ENCODE measurements at regions not wholly inside any gene's neighbourhood (a gene's known extent, or its start where the extent isn't known, plus 50 kb on each side); places are given as distances from the start of the nearest gene placed in this dataset.

GRCh38 chr22:48873191-48873520, 954.5 kb downstream of the BRD1 start:
- H3F3A ChIP-seq (replicated peaks; ENCODE audit: low read depth) = no peaks in the 10 kb centered on the region
- no peak overlapping the region for H3K4me3 ChIP-seq
- DNase-seq (ENCODE audit: low spot score) (no peak), ATAC-seq (no peak)
- H3K4me1 ChIP-seq (ENCODE audit: insufficient read depth) = no peaks in the 10 kb centered on the region
- H3K79me2 ChIP-seq (replicated peaks; ENCODE audit: insufficient read depth) = no peaks in the 10 kb centered on the region
- H3K4me2 ChIP-seq = no peak overlapping the region
- no peak overlapping the region for H3K27ac ChIP-seq (ENCODE audit: low read depth)
- no peaks in the 10 kb centered on the region for H3K27me3 ChIP-seq (ENCODE audit: insufficient read depth)
- Mint-ChIP-seq H3K4me1 (peaks cover 8% of the 10 kb centered on the region; the same call in 2 of the 3 replicates), H3K36me3 (ENCODE audit: low read depth) (no peaks in the 10 kb centered on the region), H3K27ac (no peak overlapping the region), H3K27me3 (ENCODE audit: insufficient read depth, low read depth, poor library complexity) (peaks cover 3% of the 10 kb centered on the region), H3K4me3 (no peak overlapping the region), H3K9me3 (peaks cover 5% of the 10 kb centered on the region; the same call in 2 of the 3 replicates)
- no peaks in the 10 kb centered on the region for H3K36me3 ChIP-seq (ENCODE audit: insufficient read depth)
- TF ChIP-seq ZNF331 (CRISPR knock-in tag; IDR thresholded peaks at IDR 0.05; ENCODE audit: low read depth) = no peak
- H2AFZ ChIP-seq = no peak overlapping the region
- H3K9me2 ChIP-seq (ENCODE audit: insufficient read depth) = no peaks in the 10 kb centered on the region
- no peaks in the 10 kb centered on the region for H4K20me1 ChIP-seq (replicated peaks; ENCODE audit: insufficient read depth)

GRCh38 chr22:48872271-48873190, 955.1 kb downstream of the BRD1 start:
- Mint-ChIP-seq H3K9me3 (peaks cover 5% of the 10 kb centered on the region; the same call in 2 of the 3 replicates), H3K27ac (no peak overlapping the region), H3K4me1 (peaks cover 8% of the 10 kb centered on the region), H3K36me3 (ENCODE audit: low read depth) (no peaks in the 10 kb centered on the region), H3K4me3 (no peak overlapping the region), H3K27me3 (ENCODE audit: insufficient read depth, low read depth, poor library complexity) (peaks cover 3% of the 10 kb centered on the region)
- DNase-seq (ENCODE audit: low spot score) (no peak), ATAC-seq (no peak)
- Histone ChIP-seq H3K9me2 (ENCODE audit: insufficient read depth) (no peaks in the 10 kb centered on the region), H4K20me1 (replicated peaks; ENCODE audit: insufficient read depth) (no peaks in the 10 kb centered on the region), H3K27ac (ENCODE audit: low read depth) (no peak overlapping the region), H3K4me2 (no peak overlapping the region), H3F3A (replicated peaks; ENCODE audit: low read depth) (no peaks in the 10 kb centered on the region), H3K4me3 (no peak overlapping the region), H3K79me2 (replicated peaks; ENCODE audit: insufficient read depth) (no peaks in the 10 kb centered on the region), H3K4me1 (ENCODE audit: insufficient read depth) (no peaks in the 10 kb centered on the region), H2AFZ (no peak overlapping the region), H3K36me3 (ENCODE audit: insufficient read depth) (no peaks in the 10 kb centered on the region), H3K27me3 (ENCODE audit: insufficient read depth) (no peaks in the 10 kb centered on the region)
- TF ChIP-seq, protein P1, sequence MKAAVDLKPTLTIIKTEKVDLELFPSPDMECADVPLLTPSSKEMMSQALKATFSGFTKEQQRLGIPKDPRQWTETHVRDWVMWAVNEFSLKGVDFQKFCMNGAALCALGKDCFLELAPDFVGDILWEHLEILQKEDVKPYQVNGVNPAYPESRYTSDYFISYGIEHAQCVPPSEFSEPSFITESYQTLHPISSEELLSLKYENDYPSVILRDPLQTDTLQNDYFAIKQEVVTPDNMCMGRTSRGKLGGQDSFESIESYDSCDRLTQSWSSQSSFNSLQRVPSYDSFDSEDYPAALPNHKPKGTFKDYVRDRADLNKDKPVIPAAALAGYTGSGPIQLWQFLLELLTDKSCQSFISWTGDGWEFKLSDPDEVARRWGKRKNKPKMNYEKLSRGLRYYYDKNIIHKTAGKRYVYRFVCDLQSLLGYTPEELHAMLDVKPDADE (IDR thresholded peaks at IDR 0.05) = no peak
- TF ChIP-seq ZNF331 (CRISPR knock-in tag; IDR thresholded peaks at IDR 0.05; ENCODE audit: low read depth) (no peak), EZH2 (IDR thresholded peaks at IDR 0.05; ENCODE audit: low read depth, unreplicated experiment) (no peak), STAT1 (IDR thresholded peaks at IDR 0.05; ENCODE audit: unreplicated experiment) (no peak), ZNF114 (CRISPR knock-in tag; IDR thresholded peaks at IDR 0.05) (no peak)

- ATAC-seq (no peak), DNase-seq (ENCODE audit: low spot score) (no peak)
- H3K27ac ChIP-seq (ENCODE audit: low read depth) = no peak overlapping the region
- no peak overlapping the region for H3K4me3 ChIP-seq
- H3K36me3 ChIP-seq (ENCODE audit: insufficient read depth) = no peaks in the 10 kb centered on the region
- H3K4me1 Mint-ChIP-seq = peaks cover 8% of the 10 kb centered on the region
- no peaks in the 10 kb centered on the region for H3K4me1 ChIP-seq (ENCODE audit: insufficient read depth)
- no peaks in the 10 kb centered on the region for H3K36me3 Mint-ChIP-seq (ENCODE audit: low read depth)
- no peaks in the 10 kb centered on the region for H3F3A ChIP-seq (replicated peaks; ENCODE audit: low read depth)
- peaks cover 5% of the 10 kb centered on the region; the same call in 2 of the 3 replicates for H3K9me3 Mint-ChIP-seq
- no peak overlapping the region for H3K4me2 ChIP-seq
- no peaks in the 10 kb centered on the region for H3K27me3 ChIP-seq (ENCODE audit: insufficient read depth)
- no peak overlapping the region for H3K27ac Mint-ChIP-seq
- H3K27me3 Mint-ChIP-seq (ENCODE audit: insufficient read depth, low read depth, poor library complexity) = peaks cover 3% of the 10 kb centered on the region
- no peak overlapping the region for H2AFZ ChIP-seq
- no peaks in the 10 kb centered on the region for H3K9me2 ChIP-seq (ENCODE audit: insufficient read depth)
- no peak overlapping the region for H3K4me3 Mint-ChIP-seq
- H3K79me2 ChIP-seq (replicated peaks; ENCODE audit: insufficient read depth) = no peaks in the 10 kb centered on the region
- no peaks in the 10 kb centered on the region for H4K20me1 ChIP-seq (replicated peaks; ENCODE audit: insufficient read depth)
- TF ChIP-seq, protein P2, sequence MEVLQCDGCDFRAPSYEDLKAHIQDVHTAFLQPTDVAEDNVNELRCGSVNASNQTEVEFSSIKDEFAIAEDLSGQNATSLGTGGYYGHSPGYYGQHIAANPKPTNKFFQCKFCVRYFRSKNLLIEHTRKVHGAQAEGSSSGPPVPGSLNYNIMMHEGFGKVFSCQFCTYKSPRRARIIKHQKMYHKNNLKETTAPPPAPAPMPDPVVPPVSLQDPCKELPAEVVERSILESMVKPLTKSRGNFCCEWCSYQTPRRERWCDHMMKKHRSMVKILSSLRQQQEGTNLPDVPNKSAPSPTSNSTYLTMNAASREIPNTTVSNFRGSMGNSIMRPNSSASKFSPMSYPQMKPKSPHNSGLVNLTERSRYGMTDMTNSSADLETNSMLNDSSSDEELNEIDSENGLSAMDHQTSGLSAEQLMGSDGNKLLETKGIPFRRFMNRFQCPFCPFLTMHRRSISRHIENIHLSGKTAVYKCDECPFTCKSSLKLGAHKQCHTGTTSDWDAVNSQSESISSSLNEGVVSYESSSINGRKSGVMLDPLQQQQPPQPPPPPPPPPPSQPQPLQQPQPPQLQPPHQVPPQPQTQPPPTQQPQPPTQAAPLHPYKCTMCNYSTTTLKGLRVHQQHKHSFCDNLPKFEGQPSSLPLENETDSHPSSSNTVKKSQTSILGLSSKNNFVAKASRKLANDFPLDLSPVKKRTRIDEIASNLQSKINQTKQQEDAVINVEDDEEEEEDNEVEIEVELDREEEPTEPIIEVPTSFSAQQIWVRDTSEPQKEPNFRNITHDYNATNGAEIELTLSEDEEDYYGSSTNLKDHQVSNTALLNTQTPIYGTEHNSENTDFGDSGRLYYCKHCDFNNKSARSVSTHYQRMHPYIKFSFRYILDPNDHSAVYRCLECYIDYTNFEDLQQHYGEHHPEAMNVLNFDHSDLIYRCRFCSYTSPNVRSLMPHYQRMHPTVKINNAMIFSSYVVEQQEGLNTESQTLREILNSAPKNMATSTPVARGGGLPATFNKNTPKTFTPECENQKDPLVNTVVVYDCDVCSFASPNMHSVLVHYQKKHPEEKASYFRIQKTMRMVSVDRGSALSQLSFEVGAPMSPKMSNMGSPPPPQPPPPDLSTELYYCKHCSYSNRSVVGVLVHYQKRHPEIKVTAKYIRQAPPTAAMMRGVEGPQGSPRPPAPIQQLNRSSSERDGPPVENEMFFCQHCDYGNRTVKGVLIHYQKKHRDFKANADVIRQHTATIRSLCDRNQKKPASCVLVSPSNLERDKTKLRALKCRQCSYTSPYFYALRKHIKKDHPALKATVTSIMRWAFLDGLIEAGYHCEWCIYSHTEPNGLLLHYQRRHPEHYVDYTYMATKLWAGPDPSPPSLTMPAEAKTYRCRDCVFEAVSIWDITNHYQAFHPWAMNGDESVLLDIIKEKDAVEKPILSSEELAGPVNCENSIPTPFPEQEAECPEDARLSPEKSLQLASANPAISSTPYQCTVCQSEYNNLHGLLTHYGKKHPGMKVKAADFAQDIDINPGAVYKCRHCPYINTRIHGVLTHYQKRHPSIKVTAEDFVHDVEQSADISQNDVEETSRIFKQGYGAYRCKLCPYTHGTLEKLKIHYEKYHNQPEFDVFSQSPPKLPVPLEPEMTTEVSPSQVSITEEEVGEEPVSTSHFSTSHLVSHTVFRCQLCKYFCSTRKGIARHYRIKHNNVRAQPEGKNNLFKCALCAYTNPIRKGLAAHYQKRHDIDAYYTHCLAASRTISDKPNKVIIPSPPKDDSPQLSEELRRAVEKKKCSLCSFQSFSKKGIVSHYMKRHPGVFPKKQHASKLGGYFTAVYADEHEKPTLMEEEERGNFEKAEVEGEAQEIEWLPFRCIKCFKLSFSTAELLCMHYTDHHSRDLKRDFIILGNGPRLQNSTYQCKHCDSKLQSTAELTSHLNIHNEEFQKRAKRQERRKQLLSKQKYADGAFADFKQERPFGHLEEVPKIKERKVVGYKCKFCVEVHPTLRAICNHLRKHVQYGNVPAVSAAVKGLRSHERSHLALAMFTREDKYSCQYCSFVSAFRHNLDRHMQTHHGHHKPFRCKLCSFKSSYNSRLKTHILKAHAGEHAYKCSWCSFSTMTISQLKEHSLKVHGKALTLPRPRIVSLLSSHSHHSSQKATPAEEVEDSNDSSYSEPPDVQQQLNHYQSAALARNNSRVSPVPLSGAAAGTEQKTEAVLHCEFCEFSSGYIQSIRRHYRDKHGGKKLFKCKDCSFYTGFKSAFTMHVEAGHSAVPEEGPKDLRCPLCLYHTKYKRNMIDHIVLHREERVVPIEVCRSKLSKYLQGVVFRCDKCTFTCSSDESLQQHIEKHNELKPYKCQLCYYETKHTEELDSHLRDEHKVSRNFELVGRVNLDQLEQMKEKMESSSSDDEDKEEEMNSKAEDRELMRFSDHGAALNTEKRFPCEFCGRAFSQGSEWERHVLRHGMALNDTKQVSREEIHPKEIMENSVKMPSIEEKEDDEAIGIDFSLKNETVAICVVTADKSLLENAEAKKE (CRISPR knock-in tag; IDR thresholded peaks at IDR 0.05) = no peak
These were observed 956.4 kb downstream of the BRD1 start for GRCh38 chr22:48871176-48871840.

Data from GM23338 (cell line).